SK-N-SH (cell line): ENCODE measurements at regions not wholly inside any gene's neighbourhood (a gene's known extent, or its start where the extent isn't known, plus 50 kb on each side); places are given as distances from the start of the nearest gene placed in this dataset.

Source experiments
- CTCF ChIA-PET: fragments of 300-600, 350-600 bp; formaldehyde crosslinking; extraction: SDS; loops from one replicate; lab custom pipeline; 2021; lab: Yijun Ruan, JAX
- POLR2A ChIA-PET: fragments of 350-600 bp; sonication (Branson Sonifier 250); formaldehyde crosslinking; extraction: SDS; loops from one replicate; lab custom pipeline; 2020; ENCODE audit warnings: antibody characterized with exemption, inconsistent platforms; lab: Yijun Ruan, JAX
- DNase-seq: peaks from one replicate; pipeline ENCODE4 v3.0.0; 2012
- H2AFZ ChIP-seq: fragments of 200-600 bp; sonication (generic); 2 replicates; pipeline ENCODE4 v1.8.1; 2016; ENCODE audit warnings: antibody characterized with exemption, mild to moderate bottlenecking, low read depth
- H3F3A ChIP-seq: fragments of 200-600 bp; sonication (generic); replicated peaks from 2 replicates; pipeline ENCODE3; 2016; ENCODE audit warnings: antibody characterized with exemption, mild to moderate bottlenecking; ENCODE audit not compliant: insufficient read depth
- H3K27ac ChIP-seq, 2 experiments: fragments of 200-500 bp in 1 of 2; fragments of 200-600 bp in 1 of 2; sonication (Bioruptor generic) in 1 of 2; sonication (generic), shearing (Covaris generic) in 1 of 2; 2 replicates each; pipeline versions ENCODE4 v1.5.1 to v1.6.1; 2014 to 2016; ENCODE audit warnings: low read depth in 2 of 2, inconsistent platforms in 1 of 2, low read length in 1 of 2, mild to moderate bottlenecking in 1 of 2, mixed read lengths in 1 of 2
- H3K27me3 ChIP-seq: fragments of 200-600 bp; sonication (generic), shearing (Covaris generic); 2 replicates; pipeline ENCODE4 v1.6.1; 2016; ENCODE audit warnings: mixed run types; ENCODE audit not compliant: insufficient read depth
- H3K36me3 ChIP-seq, 2 experiments: fragments of 200-500 bp in 1 of 2; fragments of 200-600 bp in 1 of 2; sonication (Bioruptor generic) in 1 of 2; sonication (generic) in 1 of 2; replicated peaks in 1 of 2; 2 replicates each; pipeline versions ENCODE3 to v1.5.1; 2014 to 2016; ENCODE audit warnings: low read length in 1 of 2, mild to moderate bottlenecking in 1 of 2; ENCODE audit not compliant: insufficient read depth in 2 of 2, control insufficient read depth in 1 of 2
- H3K4me1 ChIP-seq, 2 experiments: fragments of 200-500 bp in 1 of 2; fragments of 200-600 bp in 1 of 2; sonication (Bioruptor generic) in 1 of 2; sonication (generic), shearing (Covaris generic) in 1 of 2; 2 replicates each; pipeline versions ENCODE4 v1.5.1 to v1.6.1; 2014 to 2016; ENCODE audit warnings: low read depth in 1 of 2, low read length in 1 of 2, mixed run types in 1 of 2; ENCODE audit not compliant: insufficient read depth in 2 of 2, control insufficient read depth in 1 of 2
- H3K4me2 ChIP-seq: fragments of 200-600 bp; sonication (generic), shearing (Covaris generic); 2 replicates; pipeline ENCODE4 v1.6.1; 2017; ENCODE audit warnings: mixed run types
- H3K4me3 ChIP-seq, 2 experiments: fragments of 200-500 bp in 1 of 2; fragments of 200-600 bp in 1 of 2; sonication (Bioruptor generic) in 1 of 2; sonication (generic), shearing (Covaris generic) in 1 of 2; 2 replicates each; pipeline versions ENCODE4 v1.5.1 to v1.8.1; 2014 to 2016; ENCODE audit warnings: low read depth in 2 of 2, inconsistent platforms in 1 of 2, low read length in 1 of 2, mild to moderate bottlenecking in 1 of 2, mixed read lengths in 1 of 2, moderate library complexity in 1 of 2
- H3K79me2 ChIP-seq: fragments of 200-600 bp; sonication (generic); 2 replicates; pipeline ENCODE4 v1.8.1; 2017; ENCODE audit warnings: mild to moderate bottlenecking; ENCODE audit not compliant: insufficient read depth
- H3K9ac ChIP-seq: fragments of 200-600 bp; sonication (generic); 2 replicates; pipeline ENCODE4 v1.6.1; 2017; ENCODE audit warnings: mixed run types
- H3K9me2 ChIP-seq: fragments of 200-600 bp; sonication (generic); 2 replicates; pipeline ENCODE4 v1.6.1; 2017; ENCODE audit warnings: mixed run types
- H3K9me3 ChIP-seq: fragments of 200-600 bp; sonication (generic); 2 replicates; pipeline ENCODE4 v1.6.1; 2017; ENCODE audit warnings: mixed run types, mild to moderate bottlenecking, moderate library complexity
- H4K20me1 ChIP-seq: fragments of 200-600 bp; sonication (generic); 2 replicates; pipeline ENCODE4 v1.6.1; 2017; ENCODE audit warnings: mild to moderate bottlenecking, mixed run types; ENCODE audit not compliant: insufficient read depth
- EP300 ChIP-seq, 2 experiments: IDR thresholded peaks; 2 replicates each; pipeline versions ENCODE4 v1.4.0 to v1.6.1; 2012; ENCODE audit warnings: borderline replicate concordance in 1 of 2, low read depth in 1 of 2, low read length in 1 of 2
- FOSL2 ChIP-seq: IDR thresholded peaks from 2 replicates; pipeline ENCODE4 v1.4.0; 2012; ENCODE audit warnings: low read depth, mild to moderate bottlenecking, moderate library complexity, borderline replicate concordance
- FOXM1 ChIP-seq: IDR thresholded peaks from 2 replicates; pipeline ENCODE4 v1.4.0; 2012; ENCODE audit warnings: low read depth, mild to moderate bottlenecking
- GABPA ChIP-seq: IDR thresholded peaks from 2 replicates; pipeline ENCODE4 v1.4.0; 2012; ENCODE audit warnings: low read depth, mild to moderate bottlenecking
- GATA2 ChIP-seq: sonication (generic); formaldehyde crosslinking; IDR thresholded peaks from 2 replicates; pipeline ENCODE4 v1.5.0; 2020; ENCODE audit warnings: mild to moderate bottlenecking, missing genetic modification reagents
- JUND ChIP-seq: IDR thresholded peaks from 2 replicates; pipeline ENCODE4 v1.4.0; 2012
- MAX ChIP-seq: IDR thresholded peaks from 2 replicates; pipeline ENCODE4 v1.4.0; 2012; ENCODE audit warnings: low read depth
- RFX5 ChIP-seq: IDR thresholded peaks from 2 replicates; pipeline ENCODE4 v1.6.1; 2012; ENCODE audit warnings: mild to moderate bottlenecking, improper control_type of control experiment, low read length
- TCF12 ChIP-seq: IDR thresholded peaks from 2 replicates; pipeline ENCODE4 v1.4.0; 2012
- USF2 ChIP-seq: fragments of 150-350 bp; IDR thresholded peaks from 2 replicates; pipeline ENCODE4 v1.6.1; 2017; ENCODE audit warnings: antibody characterized with exemption, low read length, low read depth, borderline replicate concordance
- WGBS: methylation state at CpG from one replicate; pipeline ENCODE4 v1.1.6; 2017; ENCODE audit warnings: low lambda C conversion rate; 5-methylcytosine and 5-hydroxymethylcytosine counted together
- TF ChIP-seq, protein P1 (sequence below): IDR thresholded peaks from 2 replicates; pipeline ENCODE4 v1.4.0; 2012; ENCODE audit warnings: low read depth, borderline replicate concordance
- TF ChIP-seq, protein P2 (sequence below): fragments of 150-350 bp; IDR thresholded peaks from 2 replicates; pipeline ENCODE4 v1.6.1; 2016; ENCODE audit warnings: mild to moderate bottlenecking, low read depth, low read length
- TF ChIP-seq, protein P3 (sequence below): IDR thresholded peaks from 2 replicates; pipeline ENCODE4 v1.6.1; 2012; ENCODE audit warnings: mild to moderate bottlenecking, low read depth, low read length, moderate library complexity
- TF ChIP-seq, protein P4 (sequence below): fragments of 200-600 bp; sonication (generic); IDR thresholded peaks from 2 replicates; pipeline ENCODE4 v1.6.1; 2017; ENCODE audit warnings: antibody characterized with exemption, mild to moderate bottlenecking, moderate library complexity

DNA sequence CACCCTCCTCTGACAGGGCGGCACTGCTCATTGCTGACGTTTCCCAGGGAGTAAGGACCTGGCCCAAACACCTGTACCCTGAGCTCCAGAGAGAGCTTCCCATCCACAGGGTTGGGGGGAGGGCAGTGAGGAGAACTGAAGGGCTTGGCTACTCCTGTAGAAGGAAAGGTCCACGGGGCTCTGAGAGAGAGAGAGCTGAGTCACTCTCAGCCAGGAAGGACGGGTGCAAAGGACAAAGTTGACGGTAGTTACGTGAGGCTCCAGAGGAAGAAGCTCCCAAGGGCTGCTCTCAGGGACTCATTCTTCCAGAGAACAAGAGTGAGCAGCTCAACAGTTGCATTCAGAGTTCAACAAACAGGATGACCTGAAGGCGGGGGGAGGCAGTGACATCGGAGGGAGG, 852.5 kb downstream of the GALR1 start:
- ChIA-PET POLR2A (no interaction called here), CTCF (no interaction called here)
- Histone ChIP-seq H3K9ac (no peak overlapping the region), H4K20me1 (no peaks in the 10 kb centered on the region), H3K9me3 (no peaks in the 10 kb centered on the region), H3F3A (no peaks in the 10 kb centered on the region), H3K9me2 (no peaks in the 10 kb centered on the region), H3K27ac (no peak overlapping the region), H3K4me3 (no peak overlapping the region), H3K4me2 (no peak overlapping the region), H2AFZ (no peak overlapping the region)
- 0% methylated on average over 7 of the region's 8 CpGs for WGBS
- DNase-seq, result no peak
- TF ChIP-seq, protein P1, sequence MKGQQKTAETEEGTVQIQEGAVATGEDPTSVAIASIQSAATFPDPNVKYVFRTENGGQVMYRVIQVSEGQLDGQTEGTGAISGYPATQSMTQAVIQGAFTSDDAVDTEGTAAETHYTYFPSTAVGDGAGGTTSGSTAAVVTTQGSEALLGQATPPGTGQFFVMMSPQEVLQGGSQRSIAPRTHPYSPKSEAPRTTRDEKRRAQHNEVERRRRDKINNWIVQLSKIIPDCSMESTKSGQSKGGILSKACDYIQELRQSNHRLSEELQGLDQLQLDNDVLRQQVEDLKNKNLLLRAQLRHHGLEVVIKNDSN, result no peak
- TF ChIP-seq EP300 (IDR thresholded peaks at IDR 0.05; ENCODE audit: borderline replicate concordance in 1 of 2, low read depth in 1 of 2, low read length in 1 of 2), result no peak
- TF ChIP-seq USF2, result no peak
- no peak for TF ChIP-seq MAX
- no peak for TF ChIP-seq FOSL2
- no peak for TF ChIP-seq JUND
- TF ChIP-seq, protein P2, sequence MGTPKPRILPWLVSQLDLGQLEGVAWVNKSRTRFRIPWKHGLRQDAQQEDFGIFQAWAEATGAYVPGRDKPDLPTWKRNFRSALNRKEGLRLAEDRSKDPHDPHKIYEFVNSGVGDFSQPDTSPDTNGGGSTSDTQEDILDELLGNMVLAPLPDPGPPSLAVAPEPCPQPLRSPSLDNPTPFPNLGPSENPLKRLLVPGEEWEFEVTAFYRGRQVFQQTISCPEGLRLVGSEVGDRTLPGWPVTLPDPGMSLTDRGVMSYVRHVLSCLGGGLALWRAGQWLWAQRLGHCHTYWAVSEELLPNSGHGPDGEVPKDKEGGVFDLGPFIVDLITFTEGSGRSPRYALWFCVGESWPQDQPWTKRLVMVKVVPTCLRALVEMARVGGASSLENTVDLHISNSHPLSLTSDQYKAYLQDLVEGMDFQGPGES, result no peak
- no peak for TF ChIP-seq RFX5
- TF ChIP-seq TCF12, result no peak
- TF ChIP-seq FOXM1, result no peak
- TF ChIP-seq, protein P3, sequence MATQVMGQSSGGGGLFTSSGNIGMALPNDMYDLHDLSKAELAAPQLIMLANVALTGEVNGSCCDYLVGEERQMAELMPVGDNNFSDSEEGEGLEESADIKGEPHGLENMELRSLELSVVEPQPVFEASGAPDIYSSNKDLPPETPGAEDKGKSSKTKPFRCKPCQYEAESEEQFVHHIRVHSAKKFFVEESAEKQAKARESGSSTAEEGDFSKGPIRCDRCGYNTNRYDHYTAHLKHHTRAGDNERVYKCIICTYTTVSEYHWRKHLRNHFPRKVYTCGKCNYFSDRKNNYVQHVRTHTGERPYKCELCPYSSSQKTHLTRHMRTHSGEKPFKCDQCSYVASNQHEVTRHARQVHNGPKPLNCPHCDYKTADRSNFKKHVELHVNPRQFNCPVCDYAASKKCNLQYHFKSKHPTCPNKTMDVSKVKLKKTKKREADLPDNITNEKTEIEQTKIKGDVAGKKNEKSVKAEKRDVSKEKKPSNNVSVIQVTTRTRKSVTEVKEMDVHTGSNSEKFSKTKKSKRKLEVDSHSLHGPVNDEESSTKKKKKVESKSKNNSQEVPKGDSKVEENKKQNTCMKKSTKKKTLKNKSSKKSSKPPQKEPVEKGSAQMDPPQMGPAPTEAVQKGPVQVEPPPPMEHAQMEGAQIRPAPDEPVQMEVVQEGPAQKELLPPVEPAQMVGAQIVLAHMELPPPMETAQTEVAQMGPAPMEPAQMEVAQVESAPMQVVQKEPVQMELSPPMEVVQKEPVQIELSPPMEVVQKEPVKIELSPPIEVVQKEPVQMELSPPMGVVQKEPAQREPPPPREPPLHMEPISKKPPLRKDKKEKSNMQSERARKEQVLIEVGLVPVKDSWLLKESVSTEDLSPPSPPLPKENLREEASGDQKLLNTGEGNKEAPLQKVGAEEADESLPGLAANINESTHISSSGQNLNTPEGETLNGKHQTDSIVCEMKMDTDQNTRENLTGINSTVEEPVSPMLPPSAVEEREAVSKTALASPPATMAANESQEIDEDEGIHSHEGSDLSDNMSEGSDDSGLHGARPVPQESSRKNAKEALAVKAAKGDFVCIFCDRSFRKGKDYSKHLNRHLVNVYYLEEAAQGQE, result no peak
- TF ChIP-seq, protein P4, sequence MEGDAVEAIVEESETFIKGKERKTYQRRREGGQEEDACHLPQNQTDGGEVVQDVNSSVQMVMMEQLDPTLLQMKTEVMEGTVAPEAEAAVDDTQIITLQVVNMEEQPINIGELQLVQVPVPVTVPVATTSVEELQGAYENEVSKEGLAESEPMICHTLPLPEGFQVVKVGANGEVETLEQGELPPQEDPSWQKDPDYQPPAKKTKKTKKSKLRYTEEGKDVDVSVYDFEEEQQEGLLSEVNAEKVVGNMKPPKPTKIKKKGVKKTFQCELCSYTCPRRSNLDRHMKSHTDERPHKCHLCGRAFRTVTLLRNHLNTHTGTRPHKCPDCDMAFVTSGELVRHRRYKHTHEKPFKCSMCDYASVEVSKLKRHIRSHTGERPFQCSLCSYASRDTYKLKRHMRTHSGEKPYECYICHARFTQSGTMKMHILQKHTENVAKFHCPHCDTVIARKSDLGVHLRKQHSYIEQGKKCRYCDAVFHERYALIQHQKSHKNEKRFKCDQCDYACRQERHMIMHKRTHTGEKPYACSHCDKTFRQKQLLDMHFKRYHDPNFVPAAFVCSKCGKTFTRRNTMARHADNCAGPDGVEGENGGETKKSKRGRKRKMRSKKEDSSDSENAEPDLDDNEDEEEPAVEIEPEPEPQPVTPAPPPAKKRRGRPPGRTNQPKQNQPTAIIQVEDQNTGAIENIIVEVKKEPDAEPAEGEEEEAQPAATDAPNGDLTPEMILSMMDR, result no peak
- no peak for TF ChIP-seq GATA2 (CRISPR knock-in tag)
- no peak for TF ChIP-seq GABPA
- TF ChIP-seq, all 33 proteins: peak for 0
- H3K4me1 ChIP-seq, result no peaks in the 10 kb centered on the region
- no peaks in the 10 kb centered on the region for H3K27me3 ChIP-seq
- H3K36me3 ChIP-seq, result no peaks in the 10 kb centered on the region
- H3K79me2 ChIP-seq, result no peaks in the 10 kb centered on the region
